ENCODE measurements at regions not wholly inside any gene's neighbourhood (a gene's known extent, or its start where the extent isn't known, plus 50 kb on each side); places are given as distances from the start of the nearest gene placed in this dataset.

DNA sequence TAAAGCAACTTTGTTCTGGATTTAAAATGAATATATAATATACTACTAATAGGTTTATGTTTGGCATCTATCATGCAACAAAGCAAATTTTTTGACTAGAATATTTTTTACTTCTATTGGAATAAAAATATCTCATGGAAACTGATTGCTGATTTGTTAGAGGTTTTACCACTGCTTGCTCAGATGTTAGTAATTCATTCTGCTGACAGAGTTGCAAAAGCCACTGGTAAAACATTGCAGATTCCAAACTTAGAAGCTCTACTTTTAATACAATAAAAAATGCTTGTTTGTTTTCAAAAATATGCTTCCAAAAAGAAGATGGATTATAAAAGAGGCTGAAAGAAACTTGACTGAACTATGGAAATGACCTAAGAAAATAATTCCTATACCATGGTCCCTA, 795.2 kb downstream of the PCDH18 start:
- DNase-seq (ENCODE audit: low read depth in 1 of 2, low spot score in 1 of 2) (no peak), FAIRE-seq (no peak)
- POLR2A ChIA-PET: no interaction called here

DNA sequence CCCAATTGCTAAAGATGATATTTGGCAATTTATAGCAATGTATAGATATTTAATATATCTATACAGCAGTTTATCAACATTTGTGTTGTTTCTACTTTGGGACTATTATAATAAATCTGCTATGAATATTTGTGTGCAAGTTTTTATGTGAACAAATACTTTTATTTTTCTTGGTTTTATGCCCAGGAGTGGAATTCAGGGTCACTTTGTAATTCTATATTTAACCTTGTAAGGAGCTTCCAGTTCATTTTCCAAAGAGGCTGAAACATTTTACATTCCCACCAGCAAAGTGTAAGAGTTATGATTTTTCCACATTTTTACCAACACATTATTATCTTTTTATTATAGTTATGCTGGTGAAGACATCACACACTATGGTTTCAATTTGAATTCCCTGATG, 801.3 kb downstream of the PCDH18 start:
- ChIA-PET POLR2A (no interaction called here), CTCF (no interaction called here)
- no peaks in the 10 kb centered on the region for H3K9me3 ChIP-seq
- ATAC-seq: no peak
- H3K4me2 ChIP-seq: no peak overlapping the region
- TF ChIP-seq ZSCAN20 (CRISPR knock-in tag; IDR thresholded peaks at IDR 0.05): no peak
- TF ChIP-seq ZC3H11A (IDR thresholded peaks at IDR 0.05): no peak
- no peak for TF ChIP-seq HOXA7 (CRISPR knock-in tag; IDR thresholded peaks at IDR 0.05)
- no peak for TF ChIP-seq PHF8 (IDR thresholded peaks at IDR 0.05; ENCODE audit: borderline replicate concordance, low read depth)
- TF ChIP-seq BHLHE40 (IDR thresholded peaks at IDR 0.05; ENCODE audit: low read depth, low read length): no peak
- FAIRE-seq: no peak
- no peak for DNase-seq (ENCODE audit: low read depth in 1 of 2, low spot score in 1 of 2)
- no peak overlapping the region for H3K4me3 ChIP-seq
- no peak overlapping the region for H3K27ac ChIP-seq
- H3K4me1 ChIP-seq: no peaks in the 10 kb centered on the region

More for the DNA sequence above, 795.2 kb downstream of the PCDH18 start:
- TF ChIP-seq ZFP36 (IDR thresholded peaks at IDR 0.05; ENCODE audit: borderline replicate concordance, partially characterized antibody) (no peak), NPAS2 (CRISPR knock-in tag; IDR thresholded peaks at IDR 0.05; ENCODE audit: borderline replicate concordance) (no peak), PHF8 (IDR thresholded peaks at IDR 0.05; ENCODE audit: borderline replicate concordance, low read depth) (no peak), RCOR1 (IDR thresholded peaks at IDR 0.05; ENCODE audit: low read depth, low read length) (no peak), CBX8 (IDR thresholded peaks at IDR 0.05) (no peak), CBX2 (IDR thresholded peaks at IDR 0.05; ENCODE audit: borderline replicate concordance, low read depth) (no peak), TP53 (CRISPR knock-in tag; IDR thresholded peaks at IDR 0.05) (no peak), ESRRA (IDR thresholded peaks at IDR 0.05; ENCODE audit: borderline replicate concordance, low read length) (no peak), POLR2A (IDR thresholded peaks at IDR 0.05; ENCODE audit: low read length) (no peak)
- TF ChIP-seq, protein P1, sequence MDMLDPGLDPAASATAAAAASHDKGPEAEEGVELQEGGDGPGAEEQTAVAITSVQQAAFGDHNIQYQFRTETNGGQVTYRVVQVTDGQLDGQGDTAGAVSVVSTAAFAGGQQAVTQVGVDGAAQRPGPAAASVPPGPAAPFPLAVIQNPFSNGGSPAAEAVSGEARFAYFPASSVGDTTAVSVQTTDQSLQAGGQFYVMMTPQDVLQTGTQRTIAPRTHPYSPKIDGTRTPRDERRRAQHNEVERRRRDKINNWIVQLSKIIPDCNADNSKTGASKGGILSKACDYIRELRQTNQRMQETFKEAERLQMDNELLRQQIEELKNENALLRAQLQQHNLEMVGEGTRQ (IDR thresholded peaks at IDR 0.05): no peak
- ATAC-seq: no peak
- Histone ChIP-seq H3K27ac (no peak overlapping the region), H3K4me2 (no peak overlapping the region), H3K4me1 (peaks cover 9% of the 10 kb centered on the region; the same call in 2 of the 3 replicates), H3K4me3 (no peak overlapping the region), H3K9me3 (no peaks in the 10 kb centered on the region)
- CTCF ChIA-PET: no interaction called here

DNA sequence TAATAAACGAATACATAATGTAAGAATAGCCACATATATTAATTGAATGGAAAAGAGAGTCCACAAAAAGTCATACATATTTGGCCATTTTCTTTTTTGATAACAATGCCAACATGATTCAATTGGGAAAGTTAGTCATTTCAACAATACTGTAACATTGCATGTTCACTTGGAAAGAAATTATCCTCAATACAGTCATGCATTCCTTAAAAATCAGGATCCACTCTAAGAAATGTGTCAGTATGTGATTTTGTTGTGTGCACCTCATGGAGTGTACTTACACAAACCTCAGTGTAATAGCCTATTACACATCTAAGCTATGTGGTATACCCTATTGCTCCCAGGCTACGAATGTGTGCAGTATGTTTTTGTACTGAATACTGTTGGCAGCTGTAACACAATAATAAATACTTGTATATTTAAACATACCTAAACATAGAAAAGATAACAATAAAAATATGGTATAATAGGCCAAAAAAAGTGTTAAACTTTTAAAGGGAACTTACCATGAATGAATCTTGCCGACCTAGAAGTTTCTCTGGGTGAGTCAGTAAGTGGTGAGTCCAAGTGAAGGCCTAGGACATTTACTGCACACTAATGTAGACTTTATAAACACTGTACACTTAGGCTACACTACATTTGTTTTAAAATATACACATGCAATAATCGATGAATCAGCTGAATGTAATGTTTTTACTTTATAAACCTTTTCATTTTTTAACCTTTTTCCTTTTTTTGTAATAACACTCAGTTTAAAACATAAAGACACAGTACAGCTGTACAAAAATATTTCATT, 806.8 kb downstream of the PCDH18 start:
- ATAC-seq: no peak
- ChIA-PET POLR2A (no interaction called here), CTCF (no interaction called here)
- WGBS (ENCODE audit: missing lambda C conversion rate): 21% methylated on average over 4 of the region's 4 CpGs
- no peaks in the 10 kb centered on the region for H3K9me3 ChIP-seq
- TF ChIP-seq POLR2A (IDR thresholded peaks at IDR 0.05; ENCODE audit: low read length) (no peak), CEBPB (IDR thresholded peaks at IDR 0.05) (no peak), GATA3 (IDR thresholded peaks at IDR 0.05; ENCODE audit: borderline replicate concordance) (no peak), PHF8 (IDR thresholded peaks at IDR 0.05; ENCODE audit: borderline replicate concordance, low read depth) (no peak), ESRRA (IDR thresholded peaks at IDR 0.05; ENCODE audit: borderline replicate concordance, low read length) (no peak), FOSL2 (IDR thresholded peaks at IDR 0.05) (no peak), FOSL2 (CRISPR knock-in tag; IDR thresholded peaks at IDR 0.05) (no peak), BHLHE40 (IDR thresholded peaks at IDR 0.05; ENCODE audit: low read depth, low read length) (no peak), JUNB (IDR thresholded peaks at IDR 0.05) (no peak), CBX8 (IDR thresholded peaks at IDR 0.05) (no peak), CHD2 (IDR thresholded peaks at IDR 0.05; ENCODE audit: low read length, partially characterized antibody) (no peak), ZFP36 (IDR thresholded peaks at IDR 0.05; ENCODE audit: borderline replicate concordance, partially characterized antibody) (no peak), FOSB (CRISPR knock-in tag; IDR thresholded peaks at IDR 0.05) (no peak), SMC3 (IDR thresholded peaks at IDR 0.05) (no peak), HOXB5 (CRISPR knock-in tag; IDR thresholded peaks at IDR 0.05) (no peak), RCOR1 (IDR thresholded peaks at IDR 0.05; ENCODE audit: low read depth, low read length) (no peak), TFCP2L1 (CRISPR knock-in tag; IDR thresholded peaks at IDR 0.05) (no peak)
- TF ChIP-seq, protein P1 (IDR thresholded peaks at IDR 0.05): no peak
- TF ChIP-seq, protein P2, sequence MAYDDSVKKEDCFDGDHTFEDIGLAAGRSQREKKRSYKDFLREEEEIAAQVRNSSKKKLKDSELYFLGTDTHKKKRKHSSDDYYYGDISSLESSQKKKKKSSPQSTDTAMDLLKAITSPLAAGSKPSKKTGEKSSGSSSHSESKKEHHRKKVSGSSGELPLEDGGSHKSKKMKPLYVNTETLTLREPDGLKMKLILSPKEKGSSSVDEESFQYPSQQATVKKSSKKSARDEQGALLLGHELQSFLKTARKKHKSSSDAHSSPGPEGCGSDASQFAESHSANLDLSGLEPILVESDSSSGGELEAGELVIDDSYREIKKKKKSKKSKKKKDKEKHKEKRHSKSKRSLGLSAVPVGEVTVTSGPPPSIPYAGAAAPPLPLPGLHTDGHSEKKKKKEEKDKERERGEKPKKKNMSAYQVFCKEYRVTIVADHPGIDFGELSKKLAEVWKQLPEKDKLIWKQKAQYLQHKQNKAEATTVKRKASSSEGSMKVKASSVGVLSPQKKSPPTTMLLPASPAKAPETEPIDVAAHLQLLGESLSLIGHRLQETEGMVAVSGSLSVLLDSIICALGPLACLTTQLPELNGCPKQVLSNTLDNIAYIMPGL (CRISPR knock-in tag; IDR thresholded peaks at IDR 0.05; ENCODE audit: borderline replicate concordance): no peak
- TF ChIP-seq, protein P3, sequence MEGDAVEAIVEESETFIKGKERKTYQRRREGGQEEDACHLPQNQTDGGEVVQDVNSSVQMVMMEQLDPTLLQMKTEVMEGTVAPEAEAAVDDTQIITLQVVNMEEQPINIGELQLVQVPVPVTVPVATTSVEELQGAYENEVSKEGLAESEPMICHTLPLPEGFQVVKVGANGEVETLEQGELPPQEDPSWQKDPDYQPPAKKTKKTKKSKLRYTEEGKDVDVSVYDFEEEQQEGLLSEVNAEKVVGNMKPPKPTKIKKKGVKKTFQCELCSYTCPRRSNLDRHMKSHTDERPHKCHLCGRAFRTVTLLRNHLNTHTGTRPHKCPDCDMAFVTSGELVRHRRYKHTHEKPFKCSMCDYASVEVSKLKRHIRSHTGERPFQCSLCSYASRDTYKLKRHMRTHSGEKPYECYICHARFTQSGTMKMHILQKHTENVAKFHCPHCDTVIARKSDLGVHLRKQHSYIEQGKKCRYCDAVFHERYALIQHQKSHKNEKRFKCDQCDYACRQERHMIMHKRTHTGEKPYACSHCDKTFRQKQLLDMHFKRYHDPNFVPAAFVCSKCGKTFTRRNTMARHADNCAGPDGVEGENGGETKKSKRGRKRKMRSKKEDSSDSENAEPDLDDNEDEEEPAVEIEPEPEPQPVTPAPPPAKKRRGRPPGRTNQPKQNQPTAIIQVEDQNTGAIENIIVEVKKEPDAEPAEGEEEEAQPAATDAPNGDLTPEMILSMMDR (IDR thresholded peaks at IDR 0.05): no peak
- TF ChIP-seq, protein P4, sequence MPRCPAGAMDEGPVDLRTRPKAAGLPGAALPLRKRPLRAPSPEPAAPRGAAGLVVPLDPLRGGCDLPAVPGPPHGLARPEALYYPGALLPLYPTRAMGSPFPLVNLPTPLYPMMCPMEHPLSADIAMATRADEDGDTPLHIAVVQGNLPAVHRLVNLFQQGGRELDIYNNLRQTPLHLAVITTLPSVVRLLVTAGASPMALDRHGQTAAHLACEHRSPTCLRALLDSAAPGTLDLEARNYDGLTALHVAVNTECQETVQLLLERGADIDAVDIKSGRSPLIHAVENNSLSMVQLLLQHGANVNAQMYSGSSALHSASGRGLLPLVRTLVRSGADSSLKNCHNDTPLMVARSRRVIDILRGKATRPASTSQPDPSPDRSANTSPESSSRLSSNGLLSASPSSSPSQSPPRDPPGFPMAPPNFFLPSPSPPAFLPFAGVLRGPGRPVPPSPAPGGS (IDR thresholded peaks at IDR 0.05): no peak
- H3K27ac ChIP-seq: no peak overlapping the region
- H3K4me3 ChIP-seq: no peak overlapping the region
- DNase-seq (ENCODE audit: low read depth in 1 of 2, low spot score in 1 of 2): no peak
- no peak overlapping the region for H3K4me2 ChIP-seq
- no peaks in the 10 kb centered on the region for H3K4me1 ChIP-seq
- no peak for FAIRE-seq

All from A549 (cell line).